ENCODE measurements at regions not wholly inside any gene's neighbourhood (a gene's known extent, or its start where the extent isn't known, plus 50 kb on each side); places are given as distances from the start of the nearest gene placed in this dataset.
"Not testable (repeated sequence)": the region's sequence is repeated elsewhere in the genome, so short reads cannot be mapped to it uniquely, and the experiment has no call there.

- DNase-seq, result no peak
Measured at GRCh38 chr2:82342356-82342755, 2037.8 kb upstream of the LRRTM1 start.

- DNase-seq, result no peak
Measured at GRCh38 chr2:82340578-82341053, 2036.1 kb upstream of the LRRTM1 start.

- DNase-seq, result no peak
Measured at GRCh38 chr2:82339805-82340204, 2035.3 kb upstream of the LRRTM1 start.

- DNase-seq, result no peak
Measured at GRCh38 chr2:82333697-82334096, 2029.1 kb upstream of the LRRTM1 start.

GRCh38 chr2:82330155-82330554 is 2025.6 kb upstream of the LRRTM1 start:
- DNase-seq, result no peak

- not testable (repeated sequence) for DNase-seq
Measured at GRCh38 chr2:82326180-82326767, 2021.7 kb upstream of the LRRTM1 start.

GRCh38 chr2:82320296-82320695 is 2015.7 kb upstream of the LRRTM1 start:
- no peak for DNase-seq

- no peak for DNase-seq
Measured at GRCh38 chr2:82317012-82317411, 2012.5 kb upstream of the LRRTM1 start.

GRCh38 chr2:82316586-82316985 is 2012.0 kb upstream of the LRRTM1 start:
- DNase-seq, result no peak

GRCh38 chr2:82314836-82315472 is 2010.4 kb upstream of the LRRTM1 start:
- DNase-seq, result peak in 3 of 51 donors; percentile 3 to 67 (median 17)

- DNase-seq, result no peak
Measured at GRCh38 chr2:82307511-82307910, 2003.0 kb upstream of the LRRTM1 start.

GRCh38 chr2:82301506-82301905 is 1997.0 kb upstream of the LRRTM1 start:
- DNase-seq, result no peak

- DNase-seq, result no peak
Measured at GRCh38 chr2:82289446-82289845, 1984.9 kb upstream of the LRRTM1 start.

GRCh38 chr2:82283075-82283474 is 1978.5 kb upstream of the LRRTM1 start:
- no peak for DNase-seq

- peak in 3 of 51 donors; percentile 1 to 19 (median 1) for DNase-seq
Measured at GRCh38 chr2:82282111-82282882, 1977.7 kb upstream of the LRRTM1 start.

- no peak for DNase-seq
Measured at GRCh38 chr2:82279367-82279766, 1974.8 kb upstream of the LRRTM1 start.

- no peak for DNase-seq
Measured at GRCh38 chr2:82278416-82278815, 1973.9 kb upstream of the LRRTM1 start.

- no peak for DNase-seq
Measured at GRCh38 chr2:82275599-82275998, 1971.0 kb upstream of the LRRTM1 start.

GRCh38 chr2:82268446-82268845 is 1963.9 kb upstream of the LRRTM1 start:
- DNase-seq, result no peak

- no peak for DNase-seq
Measured at GRCh38 chr2:82260521-82260920, 1956.0 kb upstream of the LRRTM1 start.

- no peak for DNase-seq
Measured at GRCh38 chr2:82259551-82259950, 1955.0 kb upstream of the LRRTM1 start.

GRCh38 chr2:82257796-82258555 is 1953.4 kb upstream of the LRRTM1 start:
- no peak for DNase-seq

All from hypothalamus (tissue), 51 donors.